Chondrocyte (in vitro differentiated cells): ENCODE measurements at regions not wholly inside any gene's neighbourhood (a gene's known extent, or its start where the extent isn't known, plus 50 kb on each side); places are given as distances from the start of the nearest gene placed in this dataset.

ENCODE experiments used
- DNase-seq: peaks from one replicate; pipeline ENCODE4 v3.0.0; 2021; ENCODE audit warnings: mixed read lengths, low spot score
- H3K27ac Mint-ChIP-seq: one replicate; pipeline ENCODE4 v1.8.0; 2021; ENCODE audit warnings: mild to moderate bottlenecking, moderate library complexity, mixed read lengths; ENCODE audit not compliant: unreplicated experiment
- H3K27me3 Mint-ChIP-seq: 2 replicates; pipeline ENCODE4 v1.8.0; 2021; ENCODE audit warnings: low read depth, mixed read lengths
- H3K36me3 Mint-ChIP-seq: 2 replicates; pipeline ENCODE4 v1.8.0; 2021; ENCODE audit warnings: low read depth, mixed read lengths
- H3K4me1 Mint-ChIP-seq: 2 replicates; pipeline ENCODE4 v1.8.0; 2021; ENCODE audit warnings: low read depth, mild to moderate bottlenecking, mixed read lengths
- H3K4me3 Mint-ChIP-seq: one replicate; pipeline ENCODE4 v1.8.0; 2021; ENCODE audit warnings: mild to moderate bottlenecking, moderate library complexity, mixed read lengths; ENCODE audit not compliant: unreplicated experiment
- H3K9me3 Mint-ChIP-seq: 2 replicates; pipeline ENCODE4 v1.8.0; 2021; ENCODE audit warnings: low read depth, mixed read lengths
- TF ChIP-seq, protein P1 (sequence below): fragments of 200-600 bp; sonication (generic); IDR thresholded peaks from 2 replicates; pipeline ENCODE4 v1.5.0; 2021; ENCODE audit warnings: antibody characterized with exemption, mild to moderate bottlenecking, moderate library complexity

DNA sequence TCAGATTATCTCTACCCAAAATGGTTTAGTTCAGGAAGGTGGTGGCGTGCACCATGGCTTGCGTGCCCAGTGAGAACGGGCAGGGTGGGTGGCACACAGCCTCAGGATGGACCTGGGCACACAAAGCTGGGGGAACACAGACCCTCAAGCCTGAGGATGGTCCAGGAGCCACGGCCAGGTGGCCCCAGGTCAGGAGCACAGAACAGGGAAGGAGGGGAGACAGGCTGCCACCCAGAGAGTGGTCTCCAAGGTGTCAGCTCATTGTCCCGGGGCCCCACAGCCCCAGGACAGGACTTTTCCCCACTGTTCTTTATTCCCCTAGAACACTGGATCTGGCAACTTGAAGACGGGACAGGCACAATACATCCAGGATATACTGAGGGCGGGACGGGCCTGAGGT is 75.6 kb upstream of the MGMT start:
- DNase-seq: no peak
- TF ChIP-seq, protein P1, sequence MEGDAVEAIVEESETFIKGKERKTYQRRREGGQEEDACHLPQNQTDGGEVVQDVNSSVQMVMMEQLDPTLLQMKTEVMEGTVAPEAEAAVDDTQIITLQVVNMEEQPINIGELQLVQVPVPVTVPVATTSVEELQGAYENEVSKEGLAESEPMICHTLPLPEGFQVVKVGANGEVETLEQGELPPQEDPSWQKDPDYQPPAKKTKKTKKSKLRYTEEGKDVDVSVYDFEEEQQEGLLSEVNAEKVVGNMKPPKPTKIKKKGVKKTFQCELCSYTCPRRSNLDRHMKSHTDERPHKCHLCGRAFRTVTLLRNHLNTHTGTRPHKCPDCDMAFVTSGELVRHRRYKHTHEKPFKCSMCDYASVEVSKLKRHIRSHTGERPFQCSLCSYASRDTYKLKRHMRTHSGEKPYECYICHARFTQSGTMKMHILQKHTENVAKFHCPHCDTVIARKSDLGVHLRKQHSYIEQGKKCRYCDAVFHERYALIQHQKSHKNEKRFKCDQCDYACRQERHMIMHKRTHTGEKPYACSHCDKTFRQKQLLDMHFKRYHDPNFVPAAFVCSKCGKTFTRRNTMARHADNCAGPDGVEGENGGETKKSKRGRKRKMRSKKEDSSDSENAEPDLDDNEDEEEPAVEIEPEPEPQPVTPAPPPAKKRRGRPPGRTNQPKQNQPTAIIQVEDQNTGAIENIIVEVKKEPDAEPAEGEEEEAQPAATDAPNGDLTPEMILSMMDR: no peak
- no peaks in the 10 kb centered on the region for H3K4me1 Mint-ChIP-seq
- no peaks in the 10 kb centered on the region for H3K36me3 Mint-ChIP-seq
- no peaks in the 10 kb centered on the region for H3K9me3 Mint-ChIP-seq
- H3K27me3 Mint-ChIP-seq: peaks cover 5% of the 10 kb centered on the region
- no peak overlapping the region for H3K27ac Mint-ChIP-seq
- H3K4me3 Mint-ChIP-seq: no peak overlapping the region

DNA sequence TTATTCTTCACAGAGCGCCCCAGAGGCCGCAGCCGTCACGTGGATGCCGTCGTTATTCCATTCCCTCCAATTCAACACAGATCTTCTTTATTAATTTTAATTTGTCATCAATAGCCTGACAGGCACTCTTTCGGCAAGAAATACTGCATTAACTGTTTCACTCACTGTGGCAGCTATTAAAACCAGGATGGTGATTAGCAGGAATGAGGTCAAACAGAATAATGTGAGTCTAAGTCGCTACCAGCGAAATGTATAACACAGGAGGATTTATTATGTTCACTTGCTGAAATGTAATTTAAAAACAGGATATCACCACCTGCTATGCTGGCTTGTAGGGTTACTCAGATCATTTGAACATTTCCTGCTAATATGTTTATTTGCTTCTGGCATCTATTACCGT is 74.2 kb upstream of the MGMT start:
- no peaks in the 10 kb centered on the region for H3K4me1 Mint-ChIP-seq
- no peaks in the 10 kb centered on the region for H3K36me3 Mint-ChIP-seq
- no peaks in the 10 kb centered on the region for H3K9me3 Mint-ChIP-seq
- H3K27me3 Mint-ChIP-seq: peaks cover 7% of the 10 kb centered on the region
- TF ChIP-seq, protein P1: no peak
- no peak for DNase-seq
- H3K4me3 Mint-ChIP-seq: no peak overlapping the region
- H3K27ac Mint-ChIP-seq: no peak overlapping the region

- peaks cover 7% of the 10 kb centered on the region for H3K27me3 Mint-ChIP-seq
- no peaks in the 10 kb centered on the region for H3K9me3 Mint-ChIP-seq
- TF ChIP-seq, protein P1: no peak
- no peaks in the 10 kb centered on the region for H3K4me1 Mint-ChIP-seq
- DNase-seq: no peak
- H3K27ac Mint-ChIP-seq: no peak overlapping the region
- no peak overlapping the region for H3K4me3 Mint-ChIP-seq
- no peaks in the 10 kb centered on the region for H3K36me3 Mint-ChIP-seq
These were observed 73.2 kb upstream of the MGMT start for GRCh38 chr10:129393812-129394211.

DNA sequence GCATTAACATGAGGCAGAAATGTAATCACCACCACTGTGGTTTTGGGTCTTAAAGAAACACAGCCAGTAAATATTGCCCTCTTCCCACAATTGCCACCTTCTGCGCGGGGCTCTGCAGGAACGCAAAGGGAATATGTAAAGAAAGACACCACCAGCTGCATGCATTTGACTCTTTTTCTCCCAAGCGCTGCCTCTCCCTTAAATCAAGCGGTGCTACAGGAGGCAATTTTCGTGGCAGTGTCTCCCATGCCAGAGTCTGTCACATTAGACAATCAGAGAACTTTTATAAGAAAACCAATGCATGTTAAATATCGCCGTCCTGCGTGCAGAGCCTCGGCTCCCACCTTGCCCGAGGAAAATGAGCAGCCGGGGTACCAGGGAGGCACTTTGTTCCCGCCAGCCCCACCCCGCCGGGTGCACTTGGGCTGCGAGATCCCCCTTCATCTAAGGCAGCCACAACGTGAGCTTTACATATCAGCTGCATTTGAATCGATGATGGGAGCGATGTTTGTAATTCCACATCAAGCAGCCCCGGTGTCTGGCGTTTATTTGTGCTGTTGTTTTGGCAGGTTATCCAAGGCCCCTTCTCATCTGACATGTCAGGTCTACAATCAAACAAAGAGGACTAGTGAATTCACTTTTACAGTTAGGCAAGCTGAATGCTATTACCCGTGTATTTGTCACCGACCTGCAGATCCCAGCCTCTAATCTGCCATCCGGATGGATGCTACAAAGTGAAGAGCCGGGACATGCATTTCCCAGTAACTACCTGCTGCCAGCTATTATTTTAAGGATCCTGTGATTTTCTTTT is 72.3 kb upstream of the MGMT start:
- TF ChIP-seq, protein P1: no peak
- Mint-ChIP-seq H3K4me1 (no peaks in the 10 kb centered on the region), H3K36me3 (no peaks in the 10 kb centered on the region), H3K27me3 (peaks cover 7% of the 10 kb centered on the region), H3K4me3 (no peak overlapping the region), H3K27ac (no peak overlapping the region), H3K9me3 (no peaks in the 10 kb centered on the region)
- no peak for DNase-seq

DNA sequence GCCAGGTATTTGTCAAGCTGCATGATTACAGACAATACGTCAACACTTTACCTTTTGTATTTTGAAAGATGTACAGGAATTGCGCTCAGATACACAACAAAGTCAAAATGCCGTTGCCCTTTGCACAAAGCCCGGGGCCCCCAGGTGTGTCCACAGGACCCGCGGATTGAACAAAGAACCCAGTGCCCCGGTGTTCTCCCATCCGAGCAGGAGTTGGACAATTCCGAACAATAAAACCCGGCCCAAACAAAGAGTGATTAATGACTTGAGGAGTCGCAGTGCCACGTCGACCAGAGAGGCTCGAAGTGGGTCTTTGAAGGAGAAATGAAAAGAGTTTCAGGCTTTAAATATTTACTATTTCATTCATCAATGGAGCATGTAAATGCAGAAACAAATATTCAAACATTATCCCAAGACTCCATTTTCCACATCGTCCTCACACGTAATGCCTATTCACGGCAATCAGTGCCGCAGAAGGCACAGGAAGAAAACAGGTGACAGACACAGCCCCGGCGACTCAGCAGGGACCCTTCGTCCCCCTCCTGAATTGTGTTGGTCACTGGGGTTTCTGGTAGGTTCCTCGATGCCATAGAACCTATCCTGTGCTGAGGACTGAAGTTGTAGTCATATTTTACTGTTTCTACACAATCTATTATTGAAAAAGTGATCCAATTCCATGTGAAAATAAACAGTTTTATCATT is 70.9 kb upstream of the MGMT start:
- Mint-ChIP-seq H3K36me3 (no peaks in the 10 kb centered on the region), H3K4me3 (no peak overlapping the region), H3K9me3 (no peaks in the 10 kb centered on the region), H3K27ac (no peak overlapping the region), H3K27me3 (peaks cover 11% of the 10 kb centered on the region), H3K4me1 (no peaks in the 10 kb centered on the region)
- TF ChIP-seq, protein P1: no peak
- DNase-seq: no peak
